HG03558 (cell line): ENCODE measurements at regions not wholly inside any gene's neighbourhood (a gene's known extent, or its start where the extent isn't known, plus 50 kb on each side); places are given as distances from the start of the nearest gene placed in this dataset.

Experiments used
- ATAC-seq: cut with Tn5 transposase; IDR thresholded peaks from one replicate; pipeline ENCODE4 v1.9.1; 2021; ENCODE audit warnings: moderate number of reproducible peaks; ENCODE audit not compliant: unreplicated experiment; ENCODE audit errors: extremely low read depth

- ATAC-seq = no peak
Observed at GRCh38 chr6:154596701-154597100, 86.2 kb upstream of the CNKSR3 start.

- no peak for ATAC-seq
Observed at GRCh38 chr6:154598399-154598798, 87.9 kb upstream of the CNKSR3 start.

- no peak for ATAC-seq
Observed at GRCh38 chr6:154602296-154602695, 91.8 kb upstream of the CNKSR3 start.

GRCh38 chr6:154602708-154603107, 92.2 kb upstream of the CNKSR3 start:
- ATAC-seq = no peak

GRCh38 chr6:154604119-154604518, 93.6 kb upstream of the CNKSR3 start:
- ATAC-seq = no peak

- peak; percentile 51 for ATAC-seq
Observed at GRCh38 chr6:154605178-154605881, 94.8 kb upstream of the CNKSR3 start.

- no peak for ATAC-seq
Observed at GRCh38 chr6:154605882-154606370, 95.4 kb upstream of the CNKSR3 start.

- ATAC-seq = peak; percentile 61
Observed at GRCh38 chr6:154606457-154606856, 96.0 kb upstream of the CNKSR3 start.

- ATAC-seq = no peak
Observed at GRCh38 chr6:154606860-154607259, 96.4 kb upstream of the CNKSR3 start.

GRCh38 chr6:154611241-154611640, 100.8 kb upstream of the CNKSR3 start:
- no peak for ATAC-seq

GRCh38 chr6:154611847-154612246, 101.4 kb upstream of the CNKSR3 start:
- no peak for ATAC-seq

GRCh38 chr6:154613137-154613676, 102.7 kb upstream of the CNKSR3 start:
- ATAC-seq = no peak

GRCh38 chr6:154614101-154614500, 103.6 kb upstream of the CNKSR3 start:
- ATAC-seq = no peak

- no peak for ATAC-seq
Observed at GRCh38 chr6:154614641-154615040, 104.2 kb upstream of the CNKSR3 start.

- no peak for ATAC-seq
Observed at GRCh38 chr6:154615483-154616025, 105.1 kb upstream of the CNKSR3 start.

- no peak for ATAC-seq
Observed at GRCh38 chr6:154617175-154617574, 106.7 kb upstream of the CNKSR3 start.

- no peak for ATAC-seq
Observed at GRCh38 chr6:154619146-154619545, 108.7 kb upstream of the CNKSR3 start.

GRCh38 chr6:154621686-154622085, 111.2 kb upstream of the CNKSR3 start:
- no peak for ATAC-seq

- no peak for ATAC-seq
Observed at GRCh38 chr6:154622618-154623336, 110.4 kb upstream of the SCAF8 start.

GRCh38 chr6:154623391-154623790, 109.8 kb upstream of the SCAF8 start:
- no peak for ATAC-seq

GRCh38 chr6:154624038-154624599, 109.1 kb upstream of the SCAF8 start:
- no peak for ATAC-seq
